Trophoblast cell (in vitro differentiated cells and primary cell): ENCODE measurements at regions not wholly inside any gene's neighbourhood (a gene's known extent, or its start where the extent isn't known, plus 50 kb on each side); places are given as distances from the start of the nearest gene placed in this dataset.

Experiments
- DNase-seq, 2 donors: peaks; one replicate each; pipeline ENCODE4 v3.0.0-alpha.2; 2016
- H2AFZ ChIP-seq: 2 replicates; pipeline ENCODE4 v1.6.1; 2013; ENCODE audit warnings: low read length, moderate library complexity, mild to moderate bottlenecking; ENCODE audit not compliant: insufficient read depth, poor library complexity
- H2AK5ac ChIP-seq: 2 replicates; pipeline ENCODE4 v1.6.1; 2013; ENCODE audit warnings: mild to moderate bottlenecking, low read length
- H2BK120ac ChIP-seq: 2 replicates; pipeline ENCODE4 v1.6.1; 2013; ENCODE audit warnings: low read length, mild to moderate bottlenecking, moderate library complexity; ENCODE audit not compliant: insufficient read depth, poor library complexity
- H2BK12ac ChIP-seq: 2 replicates; pipeline ENCODE4 v1.6.1; 2013; ENCODE audit warnings: mild to moderate bottlenecking, low read length, moderate library complexity
- H2BK5ac ChIP-seq: 2 replicates; pipeline ENCODE4 v1.6.1; 2013; ENCODE audit warnings: low read length, low read depth, moderate library complexity, mild to moderate bottlenecking; ENCODE audit not compliant: poor library complexity
- H3K14ac ChIP-seq: 2 replicates; pipeline ENCODE4 v1.6.1; 2013; ENCODE audit warnings: mild to moderate bottlenecking, low read length
- H3K18ac ChIP-seq: 2 replicates; pipeline ENCODE4 v1.6.1; 2013; ENCODE audit warnings: mild to moderate bottlenecking, low read length
- H3K23ac ChIP-seq: 2 replicates; pipeline ENCODE4 v1.6.1; 2013; ENCODE audit warnings: low read length
- H3K27ac ChIP-seq: 2 replicates; pipeline ENCODE4 v1.5.1; 2013; ENCODE audit warnings: low read depth, mild to moderate bottlenecking, inconsistent platforms, low read length, moderate library complexity
- H3K27me3 ChIP-seq: 2 replicates; pipeline ENCODE4 v1.6.1; 2013; ENCODE audit warnings: inconsistent platforms, mild to moderate bottlenecking, low read length, moderate library complexity; ENCODE audit not compliant: insufficient read depth
- H3K36me3 ChIP-seq, 2 experiments: 1 replicate in 1 of 2; 2 replicates in 1 of 2; pipeline ENCODE4 v1.6.1; 2013; ENCODE audit warnings: low read length in 2 of 2, mild to moderate bottlenecking in 2 of 2, moderate library complexity in 1 of 2; ENCODE audit not compliant: insufficient read depth in 2 of 2, control insufficient read depth in 1 of 2
- H3K4ac ChIP-seq: 2 replicates; pipeline ENCODE4 v1.6.1; 2013; ENCODE audit warnings: low read depth, mild to moderate bottlenecking, low read length, moderate library complexity
- H3K4me1 ChIP-seq, 2 experiments: 1 replicate in 1 of 2; 2 replicates in 1 of 2; pipeline ENCODE4 v1.6.1; 2013; ENCODE audit warnings: low read length in 2 of 2, mild to moderate bottlenecking in 2 of 2, moderate library complexity in 1 of 2; ENCODE audit not compliant: insufficient read depth in 2 of 2, control insufficient read depth in 1 of 2
- H3K4me2 ChIP-seq: 2 replicates; pipeline ENCODE4 v1.6.1; 2013; ENCODE audit warnings: inconsistent platforms, mild to moderate bottlenecking, low read length, moderate library complexity
- H3K4me3 ChIP-seq: 2 replicates; pipeline ENCODE4 v1.5.1; 2013; ENCODE audit warnings: mild to moderate bottlenecking, low read depth, low read length, inconsistent platforms
- H3K79me1 ChIP-seq: one replicate; pipeline ENCODE4 v1.6.1; 2013; ENCODE audit warnings: low read length
- H3K79me2 ChIP-seq: 2 replicates; pipeline ENCODE4 v1.6.1; 2013; ENCODE audit warnings: low read length, mild to moderate bottlenecking; ENCODE audit not compliant: control insufficient read depth, insufficient read depth, poor library complexity
- H3K9ac ChIP-seq: 2 replicates; pipeline ENCODE4 v1.6.1; 2013; ENCODE audit warnings: mild to moderate bottlenecking, low read length
- H3K9me3 ChIP-seq: 2 replicates; pipeline ENCODE4 v1.6.1; 2013; ENCODE audit warnings: low read depth, mild to moderate bottlenecking, control low read depth, inconsistent platforms, low read length; ENCODE audit not compliant: insufficient read depth
- H4K12ac ChIP-seq: 2 replicates; pipeline ENCODE4 v1.6.1; 2013; ENCODE audit warnings: low read depth, mild to moderate bottlenecking, low read length, moderate library complexity
- H4K8ac ChIP-seq: 2 replicates; pipeline ENCODE4 v1.6.1; 2013; ENCODE audit warnings: low read depth, mild to moderate bottlenecking, low read length, moderate library complexity
- H4K91ac ChIP-seq: one replicate; pipeline ENCODE4 v1.6.1; 2013; ENCODE audit warnings: low read depth, mild to moderate bottlenecking, low read length, moderate library complexity
- WGBS: extraction: QIAGEN DNeasy Blood & Tissue Kit; methylation state at CpG from one replicate; pipeline ENCODE4 v1.1.7; 2013; ENCODE audit warnings: missing lambda C conversion rate; ENCODE audit not compliant: insufficient read length, insufficient coverage; ENCODE audit errors: extremely low coverage; 5-methylcytosine and 5-hydroxymethylcytosine counted together

DNA sequence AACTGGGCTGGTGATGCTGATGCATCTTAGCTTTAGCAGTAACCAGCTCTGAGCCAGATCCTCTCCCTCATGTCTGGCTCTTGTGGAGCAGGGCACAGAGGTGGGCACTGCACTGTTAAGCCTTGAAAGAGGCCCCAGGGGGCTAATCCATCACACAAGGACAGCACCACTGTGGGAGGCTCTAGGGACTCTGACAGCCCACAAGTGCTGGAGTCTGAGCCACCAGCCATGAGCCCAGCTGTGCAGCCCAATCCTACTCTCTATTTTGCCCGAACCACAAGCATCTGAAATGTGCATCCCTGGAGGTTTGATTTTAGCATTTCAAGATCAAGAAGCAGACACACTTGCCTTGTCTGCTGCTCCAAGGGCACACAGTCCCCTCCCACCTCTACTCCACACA is 407.1 kb upstream of the TRPC7 start:
- Histone ChIP-seq H3K27ac (no peak overlapping the region), H3K36me3 (no peaks in the 10 kb centered on the region), H3K9ac (no peak overlapping the region), H2AK5ac (no peak overlapping the region), H3K4ac (no peak overlapping the region), H3K4me3 (no peak overlapping the region), H3K18ac (no peak overlapping the region), H3K23ac (no peak overlapping the region), H2BK120ac (no peak overlapping the region), H3K79me2 (no peaks in the 10 kb centered on the region), H3K4me2 (no peak overlapping the region), H2BK12ac (peak overlapping the region; percentile 74), H4K91ac (no peak overlapping the region), H2AFZ (no peak overlapping the region), H4K8ac (no peak overlapping the region), H3K27me3 (no peaks in the 10 kb centered on the region), H3K4me1 (peaks cover 0 to 6% of the 10 kb centered on the region in 2 experiments), H3K9me3 (no peaks in the 10 kb centered on the region), H3K14ac (no peak overlapping the region), H3K79me1 (peaks cover 10% of the 10 kb centered on the region), H4K12ac (no peak overlapping the region), H2BK5ac (no peak overlapping the region)
- WGBS = no CpG with 5 or more reads among the region's 1 CpG
- DNase-seq = no peak

DNA sequence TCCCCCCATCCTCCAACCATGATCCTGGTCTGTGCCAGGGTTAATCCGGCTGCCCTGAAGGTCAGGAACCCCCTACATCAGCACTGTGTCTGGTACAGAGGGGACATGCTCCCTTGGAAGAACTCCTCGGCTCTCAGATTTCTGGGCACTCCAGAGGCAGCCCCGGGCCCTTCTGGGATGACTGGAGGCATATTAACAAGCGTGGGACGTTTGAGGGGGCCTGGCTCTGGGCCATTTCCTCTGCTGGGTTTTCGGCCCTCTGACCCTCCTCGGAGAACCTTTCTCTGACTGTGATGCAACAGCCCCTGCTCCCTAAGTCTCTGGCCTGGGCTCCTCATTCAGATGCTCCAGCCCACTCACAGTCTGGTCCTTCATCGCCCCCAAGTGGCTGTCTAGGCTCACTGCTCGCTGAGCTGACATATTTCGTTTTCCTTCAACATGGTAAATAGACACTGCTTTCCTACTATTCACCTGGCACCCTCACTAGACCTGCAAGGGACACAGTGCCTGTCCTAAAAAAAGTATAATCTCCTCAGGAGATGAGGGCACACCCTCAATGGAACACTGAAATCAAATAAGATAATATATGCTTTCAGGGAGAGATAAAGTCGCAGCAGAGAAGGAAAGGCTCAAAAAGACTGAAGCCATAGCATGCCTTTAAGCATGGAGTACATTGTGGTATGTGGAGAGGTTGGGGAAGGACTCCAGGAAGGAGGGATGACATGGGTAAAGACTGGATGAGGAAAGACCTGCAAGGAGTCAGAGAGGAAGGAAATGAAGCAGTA is 404.7 kb upstream of the TRPC7 start:
- no peak overlapping the region for H3K14ac ChIP-seq
- no peak overlapping the region for H4K12ac ChIP-seq
- peak overlapping the region; percentile 33 for H2BK12ac ChIP-seq
- H3K4me2 ChIP-seq = no peak overlapping the region
- no peak overlapping the region for H3K4me3 ChIP-seq
- H4K91ac ChIP-seq = peak overlapping the region; percentile 56
- no peaks in the 10 kb centered on the region for H3K79me2 ChIP-seq
- H3K27me3 ChIP-seq = no peaks in the 10 kb centered on the region
- H3K4ac ChIP-seq = no peak overlapping the region
- H3K18ac ChIP-seq = peak overlapping the region; percentile 26
- WGBS = no CpG with 5 or more reads among the region's 11 CpGs
- no peak overlapping the region for H4K8ac ChIP-seq
- H3K27ac ChIP-seq = no peak overlapping the region
- DNase-seq = peak; percentile 51 to 87
- peaks cover 6% of the 10 kb centered on the region for H3K79me1 ChIP-seq
- H3K9ac ChIP-seq = no peak overlapping the region
- H2BK5ac ChIP-seq = no peak overlapping the region
- H2BK120ac ChIP-seq = peak overlapping the region; percentile 34
- peaks cover 0 to 6% of the 10 kb centered on the region in 2 experiments for H3K4me1 ChIP-seq
- no peak overlapping the region for H2AFZ ChIP-seq
- no peaks in the 10 kb centered on the region for H3K9me3 ChIP-seq
- H3K23ac ChIP-seq = no peak overlapping the region
- no peak overlapping the region for H2AK5ac ChIP-seq
- H3K36me3 ChIP-seq = no peaks in the 10 kb centered on the region

DNA sequence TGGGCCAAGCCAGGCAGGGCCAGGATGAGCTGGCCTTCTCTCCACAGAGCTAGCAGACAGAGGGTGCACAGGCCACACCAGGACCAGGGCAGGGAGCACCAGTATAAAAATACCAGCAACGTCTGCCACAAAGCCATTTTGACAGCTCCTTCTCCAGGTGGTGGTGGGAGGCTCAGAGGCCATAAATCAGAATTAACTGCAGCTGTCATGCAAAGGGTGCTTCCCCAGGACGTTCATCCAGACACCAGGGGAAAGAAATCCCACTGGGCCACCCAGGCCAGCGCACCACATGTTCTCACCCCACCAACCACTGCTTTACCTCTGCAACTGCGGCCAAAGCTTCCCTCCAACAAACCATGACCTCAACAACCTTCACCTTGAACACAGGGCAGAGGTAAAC is 403.7 kb upstream of the TRPC7 start:
- Histone ChIP-seq H3K9ac (no peak overlapping the region), H2BK120ac (peak overlapping the region; percentile 34), H3K23ac (no peak overlapping the region), H3K79me1 (peaks cover 6% of the 10 kb centered on the region), H4K91ac (peak overlapping the region; percentile 56), H2BK12ac (no peak overlapping the region), H2AK5ac (no peak overlapping the region), H3K4ac (no peak overlapping the region), H3K14ac (no peak overlapping the region), H3K4me1 (peaks cover 0 to 6% of the 10 kb centered on the region in 2 experiments), H3K27me3 (no peaks in the 10 kb centered on the region), H3K79me2 (no peaks in the 10 kb centered on the region), H3K36me3 (no peaks in the 10 kb centered on the region), H3K18ac (no peak overlapping the region), H2AFZ (no peak overlapping the region), H4K8ac (peak overlapping the region; percentile 32), H2BK5ac (peak overlapping the region; percentile 6), H3K4me3 (no peak overlapping the region), H3K4me2 (no peak overlapping the region), H3K27ac (no peak overlapping the region), H3K9me3 (no peaks in the 10 kb centered on the region), H4K12ac (no peak overlapping the region)
- no CpG with 5 or more reads among the region's 4 CpGs for WGBS
- no peak for DNase-seq

DNA sequence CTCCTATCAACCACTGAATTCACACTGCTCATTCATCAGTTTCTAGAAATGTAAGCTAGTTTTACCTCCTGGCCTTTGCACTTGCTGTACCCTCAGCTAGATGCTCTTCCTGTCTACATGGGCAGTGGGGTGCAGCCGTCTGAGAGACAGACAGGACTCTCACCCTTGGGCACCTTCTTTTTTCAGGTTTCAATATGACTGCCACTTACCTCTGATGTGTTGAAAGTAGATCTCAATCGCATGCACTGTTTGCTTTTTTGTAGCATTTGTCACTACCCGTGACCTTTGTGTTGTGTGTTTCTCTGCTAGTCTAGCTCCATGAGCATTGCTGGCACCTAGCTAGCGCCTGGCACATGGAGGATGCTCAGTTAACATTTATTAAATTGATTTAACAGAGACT is 403.1 kb upstream of the TRPC7 start:
- no peak overlapping the region for H3K27ac ChIP-seq
- H3K4me2 ChIP-seq = no peak overlapping the region
- H3K4ac ChIP-seq = no peak overlapping the region
- H4K8ac ChIP-seq = no peak overlapping the region
- no peak overlapping the region for H4K91ac ChIP-seq
- H3K79me2 ChIP-seq = no peaks in the 10 kb centered on the region
- no peak overlapping the region for H2BK12ac ChIP-seq
- no peak overlapping the region for H3K23ac ChIP-seq
- no peak overlapping the region for H3K4me3 ChIP-seq
- H3K27me3 ChIP-seq = no peaks in the 10 kb centered on the region
- no peak overlapping the region for H3K9ac ChIP-seq
- no CpG with 5 or more reads among the region's 4 CpGs for WGBS
- no peak overlapping the region for H2AK5ac ChIP-seq
- no peak overlapping the region for H3K18ac ChIP-seq
- no peak overlapping the region for H3K14ac ChIP-seq
- no peaks in the 10 kb centered on the region for H3K9me3 ChIP-seq
- H2AFZ ChIP-seq = no peak overlapping the region
- H4K12ac ChIP-seq = no peak overlapping the region
- no peak overlapping the region for H2BK120ac ChIP-seq
- DNase-seq = no peak
- peaks cover 6% of the 10 kb centered on the region for H3K79me1 ChIP-seq
- H2BK5ac ChIP-seq = no peak overlapping the region
- H3K4me1 ChIP-seq = peaks cover 0 to 6% of the 10 kb centered on the region in 2 experiments
- no peaks in the 10 kb centered on the region for H3K36me3 ChIP-seq
